ENCODE measurements at regions not wholly inside any gene's neighbourhood (a gene's known extent, or its start where the extent isn't known, plus 50 kb on each side); places are given as distances from the start of the nearest gene placed in this dataset.

GRCh38 chr4:119816473-119816872, 187.9 kb upstream of the PDE5A start:
- no peak for DNase-seq

- DNase-seq, result no peak
Observed at GRCh38 chr4:119810001-119810400, 181.4 kb upstream of the PDE5A start.

GRCh38 chr4:119804404-119804803, 175.8 kb upstream of the PDE5A start:
- DNase-seq, result no peak

GRCh38 chr4:119797238-119797894, 168.8 kb upstream of the PDE5A start:
- DNase-seq, result no peak

- DNase-seq, result no peak
Observed at GRCh38 chr4:119795986-119796578, 167.5 kb upstream of the PDE5A start.

GRCh38 chr4:119794681-119795080, 166.1 kb upstream of the PDE5A start:
- DNase-seq, result no peak

- DNase-seq, result no peak
Observed at GRCh38 chr4:119794113-119794512, 165.5 kb upstream of the PDE5A start.

- DNase-seq, result no peak
Observed at GRCh38 chr4:119788349-119789266, 160.0 kb upstream of the PDE5A start.

GRCh38 chr4:119785963-119786362, 157.4 kb upstream of the PDE5A start:
- DNase-seq, result no peak

- DNase-seq, result no peak
Observed at GRCh38 chr4:119783189-119783983, 154.8 kb upstream of the PDE5A start.

GRCh38 chr4:119781044-119781443, 152.4 kb upstream of the PDE5A start:
- DNase-seq, result no peak

GRCh38 chr4:119774840-119775239, 146.2 kb upstream of the PDE5A start:
- no peak for DNase-seq

GRCh38 chr4:119765951-119766350, 137.3 kb upstream of the PDE5A start:
- no peak for DNase-seq

GRCh38 chr4:119765469-119765868, 136.9 kb upstream of the PDE5A start:
- DNase-seq, result no peak

GRCh38 chr4:119763386-119763785, 134.8 kb upstream of the PDE5A start:
- DNase-seq, result no peak

- DNase-seq, result no peak
Observed at GRCh38 chr4:119755599-119755998, 127.0 kb upstream of the PDE5A start.

- DNase-seq, result no peak
Observed at GRCh38 chr4:119752936-119753335, 124.3 kb upstream of the PDE5A start.

- DNase-seq, result no peak
Observed at GRCh38 chr4:119750771-119751170, 122.2 kb upstream of the PDE5A start.

GRCh38 chr4:119750048-119750447, 121.4 kb upstream of the PDE5A start:
- DNase-seq, result no peak

- DNase-seq, result no peak
Observed at GRCh38 chr4:119748853-119749252, 120.2 kb upstream of the PDE5A start.

- DNase-seq, result no peak
Observed at GRCh38 chr4:119746951-119747350, 118.3 kb upstream of the PDE5A start.

- DNase-seq, result no peak
Observed at GRCh38 chr4:119745351-119745750, 116.7 kb upstream of the PDE5A start.

GRCh38 chr4:119744580-119744979, 116.0 kb upstream of the PDE5A start:
- no peak for DNase-seq
